Body of pancreas (tissue), 4 donors: ENCODE measurements at regions not wholly inside any gene's neighbourhood (a gene's known extent, or its start where the extent isn't known, plus 50 kb on each side); places are given as distances from the start of the nearest gene placed in this dataset.

Experiments
- CTCF ChIP-seq, 7 experiments: fragments of 450-650 bp in 4 of 7; fragments of 200-600 bp in 3 of 7; sonication (generic) in 3 of 7; IDR thresholded peaks; one replicate each; pipeline ENCODE4 v1.5.1; 2016 to 2019; ENCODE audit warnings: antibody characterized with exemption in 7 of 7
- POLR2A ChIP-seq, 3 donors: fragments of 450-650 bp; IDR thresholded peaks; one replicate each; pipeline ENCODE4 v1.6.1; 2016; ENCODE audit warnings: antibody characterized with exemption in 3 of 3, mild to moderate bottlenecking in 2 of 3

- TF ChIP-seq CTCF (IDR thresholded peaks at IDR 0.05) (no peak), POLR2A (IDR thresholded peaks at IDR 0.05) (no peak)
These were observed 1165.1 kb upstream of the ADGRL4 start for GRCh38 chr1:80171631-80172030.
